HG03039 (cell line): ENCODE measurements at regions not wholly inside any gene's neighbourhood (a gene's known extent, or its start where the extent isn't known, plus 50 kb on each side); places are given as distances from the start of the nearest gene placed in this dataset.
"Not testable (repeated sequence)": the region's sequence is repeated elsewhere in the genome, so short reads cannot be mapped to it uniquely, and the experiment has no call there.

ENCODE experiments used
- ATAC-seq: cut with Tn5 transposase; IDR thresholded peaks from one replicate; pipeline ENCODE4 v1.9.1; 2021; ENCODE audit warnings: mild to moderate bottlenecking, moderate library complexity; ENCODE audit not compliant: unreplicated experiment

GRCh38 chr1:170370087-170370486 lies 161.9 kb upstream of the GORAB start:
- ATAC-seq = no peak

GRCh38 chr1:170375082-170375723 lies 156.8 kb upstream of the GORAB start:
- ATAC-seq = no peak

- ATAC-seq = no peak
These were observed 155.1 kb upstream of the GORAB start for GRCh38 chr1:170376801-170377385.

DNA sequence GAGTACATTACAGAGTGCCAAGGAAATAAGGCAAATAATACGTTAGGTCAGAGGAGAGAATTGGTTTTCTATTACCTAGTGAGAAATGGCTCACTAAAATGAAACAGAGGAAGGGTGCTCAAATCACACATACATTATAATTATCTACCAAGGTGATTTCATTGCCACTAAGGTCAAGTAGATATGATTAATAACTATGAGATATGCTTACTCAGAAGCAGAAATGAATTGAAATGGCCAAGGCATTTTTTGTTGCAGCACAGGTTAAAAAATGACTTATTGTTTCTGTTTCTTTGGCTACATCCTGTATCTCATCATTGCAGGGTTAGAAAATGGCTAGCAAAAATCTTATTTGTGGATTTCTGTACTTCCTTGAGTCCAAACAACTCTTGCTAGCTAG lies 154.5 kb upstream of the GORAB start:
- no peak for ATAC-seq

DNA sequence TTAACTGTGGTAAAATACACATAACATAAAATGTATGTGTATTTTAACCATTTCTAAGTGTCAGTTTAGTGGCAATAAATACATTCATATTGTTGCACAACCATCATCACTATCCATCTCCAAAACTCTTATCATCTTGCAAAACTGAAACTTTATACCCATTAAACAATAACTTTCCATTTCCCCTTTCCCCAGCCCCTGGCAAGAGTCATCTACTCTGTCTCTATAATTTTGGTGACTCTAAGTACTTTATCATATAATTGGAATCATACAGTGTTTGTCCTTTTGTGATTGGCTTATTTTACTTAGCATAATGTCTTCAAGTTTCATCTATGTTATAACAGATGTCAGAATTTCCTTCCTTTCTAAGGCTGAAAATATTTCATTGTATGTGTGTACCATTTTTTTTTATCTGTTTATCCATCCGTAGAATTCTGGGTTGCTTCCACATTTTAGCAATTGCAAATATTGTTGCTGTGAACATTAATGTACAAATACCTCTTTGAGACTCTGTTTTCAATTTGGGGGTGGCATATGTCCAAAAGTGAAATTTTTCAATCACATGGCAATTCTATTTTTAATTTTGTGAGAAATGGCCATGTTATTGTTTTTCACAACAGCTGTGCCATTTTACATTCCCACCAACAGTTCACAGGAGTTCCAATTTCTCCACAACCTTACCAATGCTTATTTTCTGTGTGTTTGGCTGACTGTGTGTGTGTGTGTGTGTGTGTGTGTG lies 153.9 kb upstream of the GORAB start:
- ATAC-seq = no peak

- ATAC-seq = no peak
These were observed 146.2 kb upstream of the GORAB start for GRCh38 chr1:170385750-170386149.

GRCh38 chr1:170388489-170388888 lies 143.5 kb upstream of the GORAB start:
- ATAC-seq = no peak

GRCh38 chr1:170395149-170395548 lies 136.8 kb upstream of the GORAB start:
- no peak for ATAC-seq

DNA sequence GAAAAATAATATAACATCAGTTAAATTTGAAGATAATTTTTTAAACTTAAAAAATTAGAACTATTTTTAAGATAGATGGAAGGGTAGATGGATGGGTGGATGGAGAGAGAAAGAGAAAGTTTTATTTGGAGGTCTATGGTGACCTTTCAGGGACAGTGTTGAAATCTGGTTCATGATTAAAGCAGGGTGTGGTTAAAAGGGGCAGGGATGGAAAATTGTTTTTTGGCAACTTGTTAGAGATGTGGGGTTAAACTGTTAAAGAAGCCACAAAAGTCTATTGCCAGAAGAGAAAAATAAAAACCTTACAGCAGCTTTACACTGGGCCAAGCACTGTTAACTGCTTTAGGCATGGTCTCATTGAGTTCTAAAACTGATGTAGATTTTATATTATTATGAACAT lies 134.9 kb upstream of the GORAB start:
- ATAC-seq = no peak

GRCh38 chr1:170402476-170403311 lies 129.3 kb upstream of the GORAB start:
- no peak for ATAC-seq

- no peak for ATAC-seq
These were observed 124.8 kb upstream of the GORAB start for GRCh38 chr1:170407138-170407537.

- ATAC-seq = no peak
These were observed 124.4 kb upstream of the GORAB start for GRCh38 chr1:170407581-170407980.

GRCh38 chr1:170410401-170411166 lies 121.4 kb upstream of the GORAB start:
- ATAC-seq = no peak

DNA sequence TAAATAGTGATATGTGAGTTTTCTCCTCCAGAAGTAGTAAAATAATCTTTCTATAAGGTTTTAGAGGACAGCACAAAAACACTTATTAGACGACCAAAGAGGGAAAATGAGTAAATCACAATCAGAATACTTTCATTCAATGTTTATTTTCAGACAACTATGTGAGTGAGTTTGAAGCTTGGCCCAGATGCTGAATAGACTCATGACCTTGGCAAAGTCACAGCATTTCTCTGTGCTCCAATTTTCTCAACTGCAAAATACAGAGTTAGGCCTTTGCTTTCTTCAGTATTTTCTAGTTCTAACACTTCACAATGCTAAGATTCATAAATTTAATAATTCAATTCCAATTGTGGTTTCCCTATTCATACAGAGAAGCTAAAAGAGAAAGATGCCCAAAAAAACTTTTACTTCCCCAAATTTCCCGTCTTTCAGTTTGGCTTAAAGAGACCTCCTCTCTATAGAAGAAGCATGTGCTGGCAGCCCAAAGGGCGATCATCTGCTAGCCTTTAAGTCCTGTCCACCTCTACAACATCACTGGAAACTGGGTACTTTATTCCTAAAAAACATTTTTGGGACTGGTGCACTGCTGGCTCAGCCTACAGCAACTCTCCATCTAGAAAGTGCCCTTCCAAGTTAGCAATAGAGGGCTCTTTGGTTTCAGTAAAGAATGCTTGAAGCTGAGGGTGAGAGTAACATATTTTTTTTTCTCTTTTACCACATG lies 116.8 kb upstream of the GORAB start:
- no peak for ATAC-seq

DNA sequence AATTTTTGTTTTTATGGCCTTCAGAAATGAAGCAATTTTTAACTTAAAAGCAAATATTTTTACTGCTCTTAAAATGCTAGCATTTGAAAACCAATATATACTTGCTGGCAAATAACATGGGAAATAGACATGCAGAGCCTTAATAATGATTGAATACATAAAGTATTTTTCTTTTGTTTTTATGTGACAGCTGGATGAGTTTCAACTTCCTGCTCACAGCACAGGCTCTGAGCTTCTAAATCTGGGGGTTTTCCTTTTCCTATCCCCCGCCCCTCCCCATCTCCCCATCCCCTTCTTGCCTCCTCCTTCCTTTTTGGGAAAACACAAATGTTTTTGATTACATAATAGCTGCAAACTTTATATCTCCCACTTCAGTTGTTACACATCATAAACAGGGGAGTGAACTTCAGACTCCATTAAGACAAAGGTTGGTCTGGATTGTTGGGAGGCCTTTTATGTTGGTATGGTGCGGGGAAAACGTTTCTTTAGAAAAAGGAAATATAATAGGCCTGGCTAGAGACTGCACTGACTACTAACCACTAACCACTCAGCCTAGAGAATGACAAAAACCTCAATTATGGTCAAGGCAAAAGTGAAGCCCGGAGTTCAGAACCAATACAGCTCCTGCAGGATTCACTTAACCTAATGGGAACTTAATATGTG lies 116.1 kb upstream of the GORAB start:
- no peak for ATAC-seq

DNA sequence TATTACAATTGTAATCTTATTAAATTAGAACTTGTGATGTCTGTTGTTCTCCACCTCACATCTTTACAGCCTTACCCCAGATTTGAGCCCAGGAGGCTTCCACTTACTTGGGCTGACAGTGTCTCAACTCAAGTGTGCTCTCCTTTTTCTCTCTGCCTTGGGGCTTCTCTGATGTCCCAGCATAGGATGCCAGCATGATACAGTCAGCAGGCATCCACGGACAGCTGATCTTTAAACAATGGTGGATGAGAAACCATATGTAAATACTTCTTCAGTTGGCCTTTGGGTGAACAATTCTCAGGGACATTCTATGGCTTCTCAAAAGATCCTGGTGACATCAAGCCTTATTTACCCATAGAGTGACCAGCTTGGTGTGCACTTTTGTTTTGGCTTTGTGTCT lies 107.6 kb upstream of the GORAB start:
- ATAC-seq = no peak

DNA sequence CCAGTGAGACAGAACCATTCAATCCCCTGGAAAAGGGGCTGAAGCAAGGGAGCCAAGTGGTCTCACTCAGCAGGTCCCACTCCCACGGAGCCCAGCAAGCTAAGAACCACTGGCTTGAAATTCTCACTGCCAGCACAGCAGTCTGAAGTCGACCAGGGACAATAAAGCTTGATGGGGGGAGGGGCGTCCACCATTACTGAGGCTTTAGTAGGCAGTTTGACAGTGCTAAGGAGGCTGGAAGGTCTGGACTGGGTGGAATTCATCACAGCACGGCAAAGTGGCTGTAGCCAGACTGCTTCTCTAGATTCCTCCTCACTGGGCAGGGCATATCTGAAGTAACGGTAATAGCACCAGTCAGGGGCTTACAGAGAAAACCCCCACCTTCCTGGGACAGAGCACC lies 105.4 kb upstream of the GORAB start:
- ATAC-seq = no peak

GRCh38 chr1:170427002-170427401 lies 105.0 kb upstream of the GORAB start:
- ATAC-seq = not testable (repeated sequence)

GRCh38 chr1:170436928-170437327 lies 95.0 kb upstream of the GORAB start:
- no peak for ATAC-seq

DNA sequence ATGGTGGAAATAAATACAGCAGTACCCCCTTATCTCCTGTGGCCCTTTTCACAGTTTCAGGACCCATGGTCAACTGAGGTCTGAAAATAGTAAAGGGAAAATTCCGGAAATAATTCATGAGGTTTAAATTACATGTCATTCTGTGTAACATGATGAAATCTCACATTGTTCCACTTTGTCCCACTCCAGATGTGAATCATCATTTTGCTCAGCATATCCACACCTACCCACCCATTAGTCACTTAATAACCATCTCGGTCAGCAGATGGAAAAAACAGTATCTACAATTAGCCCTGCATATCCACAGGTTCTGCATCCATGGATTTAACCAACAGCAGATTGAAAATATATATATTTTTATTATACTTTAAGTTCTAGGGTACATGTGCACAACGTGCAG lies 86.9 kb upstream of the GORAB start:
- no peak for ATAC-seq
